ENCODE measurements at regions not wholly inside any gene's neighbourhood (a gene's known extent, or its start where the extent isn't known, plus 50 kb on each side); places are given as distances from the start of the nearest gene placed in this dataset.

DNA sequence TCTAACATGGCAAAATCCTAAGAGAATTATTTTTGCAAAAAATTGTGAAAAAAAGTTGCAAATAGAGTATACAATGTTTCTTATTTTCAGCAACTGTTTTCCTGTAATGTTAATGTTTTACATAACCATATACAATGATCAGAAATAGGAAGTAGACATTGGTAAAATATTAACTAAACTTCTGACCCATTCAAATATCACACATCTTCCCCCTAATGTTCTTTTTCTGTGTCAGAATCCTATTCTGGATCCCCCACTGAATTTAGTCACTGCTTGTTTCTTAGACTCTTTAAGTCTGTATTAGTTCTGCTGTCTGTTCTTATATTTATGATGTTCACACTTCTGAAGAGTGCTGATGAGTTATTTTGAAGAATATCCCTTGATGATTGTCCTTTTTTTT lies 62.0 kb downstream of the HFE start:
- no peaks in the 10 kb centered on the region for H3K27me3 ChIP-seq (ENCODE audit: insufficient read depth in 3 of 3, low read length in 2 of 3)
- intact Hi-C loops (cut with DNase I), result loop anchor here in 1 of 2 donors (2.0 kb wide), 1 partner anchor 18 kb away; no protein-coding TSS in a partner anchor
- no peaks in the 10 kb centered on the region for H3K4me1 ChIP-seq
- no peak for TF ChIP-seq CTCF (IDR thresholded peaks at IDR 0.05)
- no peaks in the 10 kb centered on the region for H3K36me3 ChIP-seq (ENCODE audit: insufficient read depth in 1 of 2, low read depth in 1 of 2)
- H3K9me3 ChIP-seq, result no peaks in the 10 kb centered on the region
- no peak overlapping the region for H3K27ac ChIP-seq
- ATAC-seq (no peak), DNase-seq (no peak)
- H3K4me3 ChIP-seq, result no peak overlapping the region

DNA sequence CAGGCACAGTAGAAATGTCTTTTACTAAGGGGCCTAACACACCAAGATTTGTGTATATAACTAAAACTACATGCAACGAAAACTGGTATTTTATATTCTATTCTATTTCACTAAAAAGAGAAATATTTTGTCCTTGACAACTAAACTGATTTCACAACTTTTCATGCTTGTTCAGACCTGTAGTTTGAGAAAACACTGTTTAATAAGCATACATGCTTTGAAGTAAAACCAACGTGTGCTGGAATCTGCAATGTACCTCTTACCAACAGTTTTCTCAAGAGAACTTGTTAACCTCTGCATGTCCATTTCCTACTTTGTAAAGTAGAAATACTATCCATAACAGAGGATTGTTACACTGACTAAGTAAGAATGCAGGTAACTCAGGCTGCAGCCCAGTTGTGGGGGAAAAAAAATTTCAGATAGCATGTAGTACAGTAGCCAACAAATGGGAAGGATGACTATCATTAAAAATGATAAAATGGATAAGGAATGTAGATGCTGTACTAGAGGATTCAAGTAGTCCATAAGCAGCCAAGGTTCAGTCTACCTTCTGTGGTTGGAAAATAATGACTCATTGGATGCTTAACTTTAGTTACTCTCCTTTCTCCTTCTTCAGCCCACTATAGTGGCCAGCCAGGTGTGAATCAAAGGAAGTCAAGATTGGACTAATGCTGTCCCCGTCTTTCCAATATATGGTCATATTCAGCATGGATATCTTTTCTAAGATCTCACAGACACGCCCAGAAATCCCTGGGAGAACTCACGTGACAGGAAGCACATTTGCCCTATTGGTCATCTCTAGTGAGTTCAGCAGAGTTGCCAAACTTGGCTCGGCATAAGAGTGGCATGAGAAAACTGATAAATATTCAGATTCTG lies 65.2 kb downstream of the HFE start:
- Histone ChIP-seq H3K4me1 (no peaks in the 10 kb centered on the region), H3K36me3 (ENCODE audit: insufficient read depth in 1 of 2, low read depth in 1 of 2) (no peaks in the 10 kb centered on the region), H3K27me3 (ENCODE audit: insufficient read depth in 3 of 3, low read length in 2 of 3) (no peaks in the 10 kb centered on the region), H3K9me3 (no peaks in the 10 kb centered on the region), H3K27ac (no peak overlapping the region), H3K4me3 (no peak overlapping the region)
- DNase-seq (no peak), ATAC-seq (no peak)
- 78 to 83% (median 82%) methylated on average over 6 of the region's 6 CpGs for WGBS, 3 donors
- intact Hi-C loops (cut with DNase I), result no loop called here
- TF ChIP-seq CTCF (IDR thresholded peaks at IDR 0.05), result no peak

- intact Hi-C loops (cut with DNase I), result no loop called here
- DNase-seq (peak; percentile 58 to 74), ATAC-seq (no peak)
Measured at GRCh38 chr6:26155061-26155930, 68.1 kb downstream of the HFE start.

More at GRCh38 chr6:26155061-26155930, 68.1 kb downstream of the HFE start:
- peaks cover 9% of the 10 kb centered on the region for H3K4me1 ChIP-seq
- no peaks in the 10 kb centered on the region for H3K27me3 ChIP-seq (ENCODE audit: insufficient read depth in 3 of 3, low read length in 2 of 3)
- TF ChIP-seq CTCF (IDR thresholded peaks at IDR 0.05), result no peak
- WGBS, 3 donors, result 28 to 38% (median 29%) methylated on average over 9 of the region's 9 CpGs
- no peaks in the 10 kb centered on the region for H3K9me3 ChIP-seq
- no peaks in the 10 kb centered on the region for H3K36me3 ChIP-seq (ENCODE audit: insufficient read depth in 1 of 2, low read depth in 1 of 2)
- H3K27ac ChIP-seq, result peak overlapping the region; percentile 98
- H3K4me3 ChIP-seq, result peak overlapping the region; percentile 88

Measured in psoas muscle (tissue), 7 donors.